ENCODE measurements at regions not wholly inside any gene's neighbourhood (a gene's known extent, or its start where the extent isn't known, plus 50 kb on each side); places are given as distances from the start of the nearest gene placed in this dataset.

DNA sequence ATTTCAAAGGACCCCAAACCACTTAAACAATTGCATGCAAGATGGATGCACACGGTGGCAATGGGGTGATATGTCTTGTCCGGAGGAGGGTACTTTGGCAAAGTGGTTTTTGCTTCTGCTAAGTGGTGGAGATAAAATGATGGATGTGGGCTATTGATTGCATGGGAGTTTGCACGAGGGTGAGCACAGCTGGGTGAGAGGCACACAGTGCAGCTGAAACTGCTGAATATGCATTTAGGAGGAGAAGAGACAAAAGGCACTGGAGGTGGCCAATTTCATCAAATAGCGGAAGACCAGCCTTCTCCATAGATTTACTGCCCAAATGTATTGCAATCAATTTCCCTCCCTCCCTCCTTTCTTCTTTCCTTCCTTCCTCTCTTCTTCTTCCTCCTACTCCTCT lies 414.4 kb upstream of the EEF2KMT start:
- TF ChIP-seq, protein P1, sequence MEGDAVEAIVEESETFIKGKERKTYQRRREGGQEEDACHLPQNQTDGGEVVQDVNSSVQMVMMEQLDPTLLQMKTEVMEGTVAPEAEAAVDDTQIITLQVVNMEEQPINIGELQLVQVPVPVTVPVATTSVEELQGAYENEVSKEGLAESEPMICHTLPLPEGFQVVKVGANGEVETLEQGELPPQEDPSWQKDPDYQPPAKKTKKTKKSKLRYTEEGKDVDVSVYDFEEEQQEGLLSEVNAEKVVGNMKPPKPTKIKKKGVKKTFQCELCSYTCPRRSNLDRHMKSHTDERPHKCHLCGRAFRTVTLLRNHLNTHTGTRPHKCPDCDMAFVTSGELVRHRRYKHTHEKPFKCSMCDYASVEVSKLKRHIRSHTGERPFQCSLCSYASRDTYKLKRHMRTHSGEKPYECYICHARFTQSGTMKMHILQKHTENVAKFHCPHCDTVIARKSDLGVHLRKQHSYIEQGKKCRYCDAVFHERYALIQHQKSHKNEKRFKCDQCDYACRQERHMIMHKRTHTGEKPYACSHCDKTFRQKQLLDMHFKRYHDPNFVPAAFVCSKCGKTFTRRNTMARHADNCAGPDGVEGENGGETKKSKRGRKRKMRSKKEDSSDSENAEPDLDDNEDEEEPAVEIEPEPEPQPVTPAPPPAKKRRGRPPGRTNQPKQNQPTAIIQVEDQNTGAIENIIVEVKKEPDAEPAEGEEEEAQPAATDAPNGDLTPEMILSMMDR (IDR thresholded peaks at IDR 0.05): no peak
- no peak for TF ChIP-seq POLR2A (IDR thresholded peaks at IDR 0.05)

All from heart left ventricle (tissue), 13 donors.